Cardiac muscle cell (in vitro differentiated cells and primary cell): ENCODE measurements at regions not wholly inside any gene's neighbourhood (a gene's known extent, or its start where the extent isn't known, plus 50 kb on each side); places are given as distances from the start of the nearest gene placed in this dataset.

Source experiments
- DNase-seq, 2 donors: peaks; one replicate each; pipeline versions ENCODE4 v3.0.0 to v3.0.0-alpha.2; 2010 to 2017; ENCODE audit warnings: low read depth in 1 of 2, low spot score in 1 of 2
- H3K27ac ChIP-seq: fragments of 200-600 bp; sonication (generic); 2 replicates; pipeline ENCODE4 v1.5.1; 2016
- H3K27me3 ChIP-seq: fragments of 200-600 bp; sonication (generic); 2 replicates; pipeline ENCODE4 v1.6.0; 2016; ENCODE audit warnings: control low read depth
- H3K36me3 ChIP-seq: fragments of 200-600 bp; sonication (generic); 2 replicates; pipeline ENCODE4 v1.5.1; 2016; ENCODE audit warnings: control low read depth
- H3K4me1 ChIP-seq: fragments of 200-600 bp; sonication (generic); 2 replicates; pipeline ENCODE4 v1.8.1; 2017; ENCODE audit warnings: low read depth, mild to moderate bottlenecking, mixed run types
- H3K4me3 ChIP-seq: fragments of 200-600 bp; sonication (generic); 2 replicates; pipeline ENCODE4 v1.5.1; 2016; ENCODE audit warnings: mild to moderate bottlenecking
- H3K9me3 ChIP-seq: fragments of 200-600 bp; sonication (generic); 2 replicates; pipeline ENCODE4 v1.5.1; 2017; ENCODE audit warnings: low read depth, mild to moderate bottlenecking, control low read depth
- TF ChIP-seq, protein P1 (sequence below): IDR thresholded peaks from 2 replicates; pipeline ENCODE4 v1.5.1; 2012; ENCODE audit warnings: low read depth, mild to moderate bottlenecking, low read length

DNA sequence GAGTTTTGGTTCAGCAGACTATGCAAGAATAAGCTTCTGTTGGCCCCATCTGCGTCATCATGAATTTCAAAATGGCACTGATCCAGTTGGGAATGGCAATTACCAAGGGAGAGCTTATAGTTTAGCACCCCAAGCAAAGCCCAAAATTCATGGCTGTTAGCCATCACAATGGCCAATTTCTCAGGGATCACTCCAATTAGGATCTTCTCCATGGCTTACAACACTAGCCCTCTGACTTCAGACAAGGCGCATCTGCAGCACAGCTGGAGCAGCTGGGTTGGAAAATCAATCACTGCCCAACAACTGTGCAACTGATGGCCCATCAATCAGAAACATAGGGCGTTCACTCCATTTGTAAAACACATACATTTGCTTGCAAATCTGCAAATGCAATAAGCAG lies 273.6 kb downstream of the SRBD1 start:
- Histone ChIP-seq H3K4me1 (no peaks in the 10 kb centered on the region), H3K27me3 (no peaks in the 10 kb centered on the region), H3K4me3 (no peak overlapping the region), H3K9me3 (no peaks in the 10 kb centered on the region), H3K27ac (no peak overlapping the region), H3K36me3 (no peaks in the 10 kb centered on the region)
- DNase-seq, result no peak
- TF ChIP-seq, protein P1, sequence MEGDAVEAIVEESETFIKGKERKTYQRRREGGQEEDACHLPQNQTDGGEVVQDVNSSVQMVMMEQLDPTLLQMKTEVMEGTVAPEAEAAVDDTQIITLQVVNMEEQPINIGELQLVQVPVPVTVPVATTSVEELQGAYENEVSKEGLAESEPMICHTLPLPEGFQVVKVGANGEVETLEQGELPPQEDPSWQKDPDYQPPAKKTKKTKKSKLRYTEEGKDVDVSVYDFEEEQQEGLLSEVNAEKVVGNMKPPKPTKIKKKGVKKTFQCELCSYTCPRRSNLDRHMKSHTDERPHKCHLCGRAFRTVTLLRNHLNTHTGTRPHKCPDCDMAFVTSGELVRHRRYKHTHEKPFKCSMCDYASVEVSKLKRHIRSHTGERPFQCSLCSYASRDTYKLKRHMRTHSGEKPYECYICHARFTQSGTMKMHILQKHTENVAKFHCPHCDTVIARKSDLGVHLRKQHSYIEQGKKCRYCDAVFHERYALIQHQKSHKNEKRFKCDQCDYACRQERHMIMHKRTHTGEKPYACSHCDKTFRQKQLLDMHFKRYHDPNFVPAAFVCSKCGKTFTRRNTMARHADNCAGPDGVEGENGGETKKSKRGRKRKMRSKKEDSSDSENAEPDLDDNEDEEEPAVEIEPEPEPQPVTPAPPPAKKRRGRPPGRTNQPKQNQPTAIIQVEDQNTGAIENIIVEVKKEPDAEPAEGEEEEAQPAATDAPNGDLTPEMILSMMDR, result no peak

GRCh38 chr2:45334205-45334604 lies 276.9 kb downstream of the SRBD1 start:
- Histone ChIP-seq H3K27me3 (no peaks in the 10 kb centered on the region), H3K4me3 (no peak overlapping the region), H3K4me1 (peaks cover 18% of the 10 kb centered on the region), H3K9me3 (no peaks in the 10 kb centered on the region), H3K27ac (no peak overlapping the region), H3K36me3 (no peaks in the 10 kb centered on the region)
- DNase-seq, result no peak
- TF ChIP-seq, protein P1, result no peak

GRCh38 chr2:45332567-45332966 lies 278.5 kb downstream of the SRBD1 start:
- Histone ChIP-seq H3K4me1 (peaks cover 19% of the 10 kb centered on the region), H3K27ac (no peak overlapping the region), H3K4me3 (no peak overlapping the region), H3K27me3 (no peaks in the 10 kb centered on the region), H3K9me3 (no peaks in the 10 kb centered on the region), H3K36me3 (no peaks in the 10 kb centered on the region)
- no peak for DNase-seq
- TF ChIP-seq, protein P1, result no peak

- Histone ChIP-seq H3K4me3 (no peak overlapping the region), H3K27me3 (no peaks in the 10 kb centered on the region), H3K27ac (no peak overlapping the region), H3K36me3 (no peaks in the 10 kb centered on the region), H3K9me3 (no peaks in the 10 kb centered on the region), H3K4me1 (peaks cover 19% of the 10 kb centered on the region)
- TF ChIP-seq, protein P1, result no peak
- DNase-seq, result no peak
Observed at GRCh38 chr2:45332094-45332493, 279.0 kb downstream of the SRBD1 start.

- no peak for DNase-seq
- Histone ChIP-seq H3K27ac (no peak overlapping the region), H3K9me3 (no peaks in the 10 kb centered on the region), H3K27me3 (no peaks in the 10 kb centered on the region), H3K36me3 (no peaks in the 10 kb centered on the region), H3K4me1 (peaks cover 19% of the 10 kb centered on the region), H3K4me3 (no peak overlapping the region)
- TF ChIP-seq, protein P1, result no peak
Observed at GRCh38 chr2:45331410-45331786, 279.7 kb downstream of the SRBD1 start.
